ENCODE measurements at regions not wholly inside any gene's neighbourhood (a gene's known extent, or its start where the extent isn't known, plus 50 kb on each side); places are given as distances from the start of the nearest gene placed in this dataset.

DNA sequence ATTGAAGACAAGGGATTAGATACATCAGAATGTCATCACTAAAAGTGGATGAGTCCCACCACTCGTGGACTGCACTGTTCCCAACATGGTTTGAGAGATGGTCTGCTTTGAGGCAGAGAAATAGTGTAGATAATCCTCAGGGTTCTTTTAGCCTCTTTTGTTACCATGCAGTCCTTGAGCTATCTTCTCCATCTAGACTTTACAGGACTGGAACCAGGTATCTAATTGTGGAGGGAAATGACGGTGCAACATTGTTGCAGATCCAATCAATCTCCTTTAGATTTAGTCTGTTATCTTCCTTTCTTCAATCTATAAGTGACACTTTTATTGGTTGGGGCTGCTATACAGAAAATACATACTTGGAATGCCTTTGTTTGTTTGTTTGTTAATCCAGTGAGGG lies 183.8 kb upstream of the CWC22 start:
- Histone ChIP-seq H3K27ac (ENCODE audit: low read depth, low read length) (no peak overlapping the region), H3K9ac (ENCODE audit: extremely low read depth, low read length, poor library complexity, severe bottlenecking) (no peak overlapping the region), H3K27me3 (ENCODE audit: control insufficient read depth, insufficient read depth, low read length, poor library complexity, severe bottlenecking) (no peaks in the 10 kb centered on the region), H3K36me3 (ENCODE audit: control insufficient read depth, insufficient read depth, low read length) (no peaks in the 10 kb centered on the region), H3K4me3 (ENCODE audit: low read length) (no peak overlapping the region), H3K4me1 (ENCODE audit: control insufficient read depth, insufficient read depth, low read length) (no peaks in the 10 kb centered on the region), H3K9me3 (ENCODE audit: control insufficient read depth, low read length) (no peaks in the 10 kb centered on the region)
- H3K9me3 Mint-ChIP-seq = peaks cover 3% of the 10 kb centered on the region
- H3K36me3 Mint-ChIP-seq (ENCODE audit: low read depth) = no peaks in the 10 kb centered on the region
- TF ChIP-seq, protein P1, sequence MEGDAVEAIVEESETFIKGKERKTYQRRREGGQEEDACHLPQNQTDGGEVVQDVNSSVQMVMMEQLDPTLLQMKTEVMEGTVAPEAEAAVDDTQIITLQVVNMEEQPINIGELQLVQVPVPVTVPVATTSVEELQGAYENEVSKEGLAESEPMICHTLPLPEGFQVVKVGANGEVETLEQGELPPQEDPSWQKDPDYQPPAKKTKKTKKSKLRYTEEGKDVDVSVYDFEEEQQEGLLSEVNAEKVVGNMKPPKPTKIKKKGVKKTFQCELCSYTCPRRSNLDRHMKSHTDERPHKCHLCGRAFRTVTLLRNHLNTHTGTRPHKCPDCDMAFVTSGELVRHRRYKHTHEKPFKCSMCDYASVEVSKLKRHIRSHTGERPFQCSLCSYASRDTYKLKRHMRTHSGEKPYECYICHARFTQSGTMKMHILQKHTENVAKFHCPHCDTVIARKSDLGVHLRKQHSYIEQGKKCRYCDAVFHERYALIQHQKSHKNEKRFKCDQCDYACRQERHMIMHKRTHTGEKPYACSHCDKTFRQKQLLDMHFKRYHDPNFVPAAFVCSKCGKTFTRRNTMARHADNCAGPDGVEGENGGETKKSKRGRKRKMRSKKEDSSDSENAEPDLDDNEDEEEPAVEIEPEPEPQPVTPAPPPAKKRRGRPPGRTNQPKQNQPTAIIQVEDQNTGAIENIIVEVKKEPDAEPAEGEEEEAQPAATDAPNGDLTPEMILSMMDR (conservative IDR thresholded peaks at IDR 0.05) = no peak
- WGBS, 2 experiments (ENCODE audit: insufficient coverage in 1 of 2, insufficient read length in 1 of 2) = 90% methylated on average over 2 of the region's 2 CpGs; no CpG with 5 or more reads in 1 of the 2 experiments
- no peak for DNase-seq
- peaks cover 3% of the 10 kb centered on the region for H3K4me1 Mint-ChIP-seq
- H3K4me3 Mint-ChIP-seq = no peak overlapping the region
- H3K27ac Mint-ChIP-seq = no peak overlapping the region
- no peaks in the 10 kb centered on the region for H3K27me3 Mint-ChIP-seq (ENCODE audit: insufficient read depth)

GRCh38 chr2:180187611-180188010 lies 180.5 kb upstream of the CWC22 start:
- DNase-seq = no peak
- Histone ChIP-seq H3K4me1 (ENCODE audit: control insufficient read depth, insufficient read depth, low read length) (no peaks in the 10 kb centered on the region), H3K36me3 (ENCODE audit: control insufficient read depth, insufficient read depth, low read length) (no peaks in the 10 kb centered on the region), H3K27me3 (ENCODE audit: control insufficient read depth, insufficient read depth, low read length, poor library complexity, severe bottlenecking) (no peaks in the 10 kb centered on the region), H3K4me3 (ENCODE audit: low read length) (no peak overlapping the region), H3K9me3 (ENCODE audit: control insufficient read depth, low read length) (no peaks in the 10 kb centered on the region), H3K9ac (ENCODE audit: extremely low read depth, low read length, poor library complexity, severe bottlenecking) (no peak overlapping the region), H3K27ac (ENCODE audit: low read depth, low read length) (no peak overlapping the region)
- Mint-ChIP-seq H3K9me3 (no peaks in the 10 kb centered on the region), H3K4me3 (no peak overlapping the region), H3K4me1 (peaks cover 3% of the 10 kb centered on the region), H3K27me3 (ENCODE audit: insufficient read depth) (no peaks in the 10 kb centered on the region), H3K27ac (no peak overlapping the region), H3K36me3 (ENCODE audit: low read depth) (no peaks in the 10 kb centered on the region)
- TF ChIP-seq, protein P1 (conservative IDR thresholded peaks at IDR 0.05) = no peak
- 50% methylated on average over 2 of the region's 2 CpGs; no CpG with 5 or more reads in 1 of the 2 experiments for WGBS, 2 experiments (ENCODE audit: insufficient coverage in 1 of 2, insufficient read length in 1 of 2)

- H3K4me3 Mint-ChIP-seq = no peak overlapping the region
- Histone ChIP-seq H3K4me1 (ENCODE audit: control insufficient read depth, insufficient read depth, low read length) (no peaks in the 10 kb centered on the region), H3K36me3 (ENCODE audit: control insufficient read depth, insufficient read depth, low read length) (no peaks in the 10 kb centered on the region), H3K4me3 (ENCODE audit: low read length) (no peak overlapping the region), H3K27ac (ENCODE audit: low read depth, low read length) (no peak overlapping the region), H3K9ac (ENCODE audit: extremely low read depth, low read length, poor library complexity, severe bottlenecking) (no peak overlapping the region), H3K9me3 (ENCODE audit: control insufficient read depth, low read length) (no peaks in the 10 kb centered on the region), H3K27me3 (ENCODE audit: control insufficient read depth, insufficient read depth, low read length, poor library complexity, severe bottlenecking) (no peaks in the 10 kb centered on the region)
- no peaks in the 10 kb centered on the region for H3K36me3 Mint-ChIP-seq (ENCODE audit: low read depth)
- peaks cover 2% of the 10 kb centered on the region for H3K4me1 Mint-ChIP-seq
- DNase-seq = no peak
- TF ChIP-seq, protein P1 (conservative IDR thresholded peaks at IDR 0.05) = no peak
- WGBS, 2 experiments (ENCODE audit: insufficient coverage in 1 of 2, insufficient read length in 1 of 2) = 95 to 100% methylated on average over 1 to 2 of the region's 2 CpGs
- no peak overlapping the region for H3K27ac Mint-ChIP-seq
- no peaks in the 10 kb centered on the region for H3K27me3 Mint-ChIP-seq (ENCODE audit: insufficient read depth)
- H3K9me3 Mint-ChIP-seq = no peaks in the 10 kb centered on the region
Measured at GRCh38 chr2:180184506-180184905, 177.4 kb upstream of the CWC22 start.
